NCI-H524 treated with DMSO at 0.1 percent for 48 hours (cell line): ENCODE measurements at regions not wholly inside any gene's neighbourhood (a gene's known extent, or its start where the extent isn't known, plus 50 kb on each side); places are given as distances from the start of the nearest gene placed in this dataset.
A peak's percentile ranks its signal among the peaks of the same experiment; 100 is the strongest.
"Not testable (repeated sequence)": the region's sequence is repeated elsewhere in the genome, so short reads cannot be mapped to it uniquely, and the experiment has no call there.

Experiments
- DNase-seq: peaks from one replicate; lab custom pipeline; 2025; lab: John Stamatoyannopoulos, UW

DNA sequence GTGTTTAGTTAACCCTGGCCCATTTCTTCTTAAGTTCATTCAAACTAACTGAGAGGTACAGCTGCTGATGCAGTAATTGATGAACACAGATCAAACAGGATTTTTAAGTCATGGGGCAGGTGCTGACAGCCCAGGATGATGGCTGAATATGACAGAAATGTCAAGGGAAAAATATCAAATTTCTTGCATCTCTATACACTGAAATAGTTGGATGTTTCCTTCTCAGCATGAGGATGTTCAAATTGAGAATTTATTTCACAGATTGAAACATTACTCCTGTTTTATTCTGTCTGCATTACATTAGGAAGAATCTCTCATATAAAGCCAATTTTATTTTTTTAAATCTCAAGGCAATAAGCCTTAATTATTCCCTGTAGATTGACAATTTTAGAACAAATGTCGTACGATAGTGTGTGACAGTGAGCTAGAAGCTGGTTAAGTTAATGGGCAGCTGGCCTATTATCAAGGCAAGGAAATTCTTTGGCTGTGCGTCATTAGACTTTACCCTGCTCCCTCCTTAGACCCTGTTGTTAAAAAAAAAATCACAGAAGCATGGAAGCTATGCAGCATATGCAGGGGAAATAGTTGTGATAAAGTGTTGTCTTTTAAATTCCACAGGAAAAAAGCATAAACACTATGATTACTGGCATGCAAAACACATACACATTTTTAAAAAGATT is 183.8 kb upstream of the KCNMB2 start:
- DNase-seq: no peak

DNA sequence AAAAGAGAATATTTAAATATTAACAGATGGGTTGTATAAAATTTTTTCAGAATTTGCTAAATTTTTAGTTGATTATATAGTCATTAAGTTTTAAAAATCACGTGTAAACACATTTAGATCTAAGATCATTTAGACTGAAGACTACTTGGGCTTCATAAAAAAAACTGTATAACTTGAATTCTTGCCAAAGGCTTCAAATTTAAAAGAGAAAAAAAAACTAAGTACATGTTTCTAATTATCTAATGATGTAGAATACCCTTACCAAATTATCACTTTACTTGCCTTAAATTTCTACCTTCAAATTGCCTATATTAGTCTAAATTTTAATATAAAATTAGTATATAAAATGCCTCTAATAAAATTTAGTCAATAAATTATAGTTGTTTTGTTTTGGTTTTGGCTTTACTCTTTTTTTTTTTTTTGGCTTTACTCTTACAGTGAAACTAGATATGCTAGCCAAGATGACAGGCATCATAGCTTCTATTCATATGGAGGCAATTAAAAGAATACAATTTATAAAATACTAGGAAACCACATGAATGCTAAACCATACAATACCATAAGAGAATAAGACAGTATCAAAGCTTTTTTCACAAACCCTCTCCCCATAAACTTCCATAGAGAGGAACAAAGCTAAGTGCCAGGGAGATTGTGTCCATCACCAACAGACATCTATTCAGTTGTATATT is 183.1 kb upstream of the KCNMB2 start:
- no peak for DNase-seq

DNA sequence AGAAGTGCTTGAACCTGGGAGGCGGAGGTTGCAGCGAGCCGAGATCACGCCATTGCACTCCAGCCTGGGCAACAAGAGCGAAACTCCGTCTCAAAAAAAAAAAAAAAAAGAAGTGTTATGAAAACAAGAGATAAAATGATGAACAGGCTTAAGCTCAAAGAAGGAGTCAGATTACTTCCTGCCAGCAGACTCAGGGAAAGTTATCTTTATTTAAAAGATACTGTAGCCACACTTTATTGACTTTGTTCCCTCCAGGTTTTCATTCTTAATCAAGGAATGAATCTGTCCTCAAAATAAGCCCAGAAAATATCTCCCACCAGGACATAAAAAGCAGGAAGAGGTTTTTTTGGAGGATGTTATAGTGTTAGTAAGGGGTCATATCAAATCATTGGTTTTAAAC is 176.5 kb upstream of the KCNMB2 start:
- DNase-seq: no peak

DNA sequence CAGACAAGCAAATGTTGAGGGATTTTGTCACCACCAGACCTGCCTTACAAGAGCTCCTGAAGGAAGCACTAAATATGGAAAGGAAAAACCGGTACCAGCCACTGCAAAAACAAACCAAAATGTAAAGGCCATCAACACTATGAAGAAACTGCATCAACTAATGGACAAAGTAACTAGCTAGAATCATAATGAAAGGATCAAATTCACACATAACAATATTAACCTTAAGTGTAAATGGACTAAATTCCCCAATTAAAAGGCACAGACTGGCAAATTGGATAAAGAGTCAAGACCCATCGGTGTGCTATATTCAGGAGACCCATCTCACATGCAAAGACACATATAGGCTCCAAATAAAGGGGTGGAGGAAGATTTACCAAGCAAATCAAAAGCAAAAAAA is 173.2 kb upstream of the KCNMB2 start:
- not testable (repeated sequence) for DNase-seq

DNA sequence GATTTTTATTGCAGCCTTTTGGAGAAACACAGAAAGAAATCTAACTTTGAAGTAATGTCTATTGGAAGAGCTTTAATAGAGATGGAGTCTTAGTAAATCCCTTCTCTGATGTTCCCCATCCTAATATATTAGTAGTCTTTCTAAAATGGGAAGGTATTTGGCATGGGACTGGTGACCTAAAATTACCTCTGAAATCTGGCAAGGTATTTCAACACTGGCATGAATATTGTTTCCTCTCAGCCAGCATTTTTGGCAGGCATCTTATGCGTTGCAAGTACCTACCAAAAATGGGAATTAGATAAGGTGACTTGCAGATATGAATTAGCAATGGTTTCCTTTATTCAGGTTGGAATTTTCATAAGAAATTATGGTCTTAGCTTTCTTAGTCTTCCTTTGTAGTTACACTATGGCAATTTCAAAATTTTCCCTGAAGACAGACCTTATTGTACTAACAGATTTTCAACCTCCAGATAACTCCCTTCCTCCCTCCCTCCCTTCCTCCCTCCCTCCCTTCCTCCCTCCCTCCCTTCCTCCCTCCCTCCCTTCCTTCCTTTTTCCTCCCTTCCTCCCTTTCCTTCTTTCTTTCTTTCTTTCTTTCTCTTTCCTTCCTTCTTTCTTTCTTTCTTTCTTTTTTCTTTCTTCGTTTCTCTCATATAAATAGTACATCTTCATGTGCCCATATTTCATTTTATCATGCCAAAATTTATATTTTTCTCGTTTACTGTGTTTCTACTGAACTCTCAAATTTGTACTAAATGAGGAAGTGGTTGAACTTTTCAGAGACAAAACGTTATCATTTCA is 168.2 kb upstream of the KCNMB2 start:
- no peak for DNase-seq

DNA sequence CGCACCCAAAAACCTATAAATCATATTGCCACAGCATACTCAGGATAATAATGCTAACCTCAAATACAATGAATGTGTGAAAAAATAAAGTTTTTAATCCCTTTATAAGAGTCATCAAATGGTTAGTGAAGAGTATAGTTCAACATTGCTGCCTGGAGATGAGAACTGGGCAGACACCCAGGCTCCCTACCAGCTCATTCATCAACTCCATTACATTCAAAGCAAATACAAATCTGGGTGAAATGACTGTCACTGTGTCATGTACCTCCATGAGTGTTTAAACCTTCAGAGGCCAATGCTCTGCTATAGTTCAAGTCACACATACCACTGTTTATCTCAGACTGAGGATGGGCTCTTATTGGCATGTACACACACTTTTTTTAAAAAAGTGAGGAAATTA is 167.2 kb upstream of the KCNMB2 start:
- no peak for DNase-seq

DNA sequence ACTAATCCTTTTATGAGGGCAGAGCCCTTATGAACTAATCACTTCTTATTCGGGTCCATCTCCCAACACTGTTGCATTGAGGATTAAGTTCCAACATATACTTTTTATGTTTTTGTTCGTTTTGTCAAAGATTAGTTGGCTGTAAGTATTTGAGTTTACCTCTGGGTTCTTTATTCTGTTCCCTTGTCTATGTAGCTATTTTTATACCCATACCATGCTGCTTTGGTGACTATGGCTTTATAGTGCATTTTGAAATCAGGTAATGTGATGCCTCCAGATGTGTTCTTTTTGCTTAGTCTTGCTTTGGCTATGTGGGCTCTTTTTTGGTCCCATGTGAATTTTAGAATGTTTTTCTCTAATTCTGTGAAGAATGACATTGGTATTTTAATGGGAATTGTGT is 166.4 kb upstream of the KCNMB2 start:
- no peak for DNase-seq

DNA sequence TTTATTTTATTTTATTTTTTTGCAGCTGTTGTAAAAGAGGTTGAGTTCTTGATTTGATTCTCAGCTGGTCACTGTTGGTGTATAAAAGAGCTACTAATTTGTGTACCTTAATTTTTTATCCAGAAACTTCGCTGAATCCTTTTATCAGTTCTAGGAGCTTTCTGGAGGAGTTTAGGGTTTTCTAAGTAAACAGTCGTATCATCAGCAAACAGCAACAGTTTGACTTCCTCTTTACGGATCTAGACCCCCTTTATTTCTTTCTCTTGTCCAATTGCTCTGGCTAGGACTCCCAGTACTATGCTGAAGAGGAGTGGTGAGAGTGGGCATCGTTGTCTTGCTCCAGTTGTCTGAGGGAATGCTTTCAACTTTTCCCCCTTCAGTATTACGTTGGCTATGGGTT is 165.8 kb upstream of the KCNMB2 start:
- no peak for DNase-seq

DNA sequence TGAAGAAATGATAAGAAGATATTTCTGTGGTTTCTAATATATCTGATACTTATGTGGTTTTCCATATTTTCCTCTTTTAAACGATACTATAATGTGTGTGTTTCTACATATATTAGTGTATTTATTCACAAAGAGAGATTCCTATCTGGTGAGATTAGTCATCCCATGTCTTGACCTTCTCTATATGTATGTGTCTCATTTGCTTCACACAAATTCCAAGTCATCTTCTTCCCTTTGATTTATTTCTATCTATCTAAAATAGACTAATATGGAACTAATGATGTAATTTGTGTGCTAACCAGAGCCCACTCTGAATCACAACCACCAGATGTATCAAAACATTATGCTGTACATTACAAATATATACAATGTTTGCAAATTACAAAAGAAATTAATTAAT is 154.7 kb upstream of the KCNMB2 start:
- no peak for DNase-seq

DNA sequence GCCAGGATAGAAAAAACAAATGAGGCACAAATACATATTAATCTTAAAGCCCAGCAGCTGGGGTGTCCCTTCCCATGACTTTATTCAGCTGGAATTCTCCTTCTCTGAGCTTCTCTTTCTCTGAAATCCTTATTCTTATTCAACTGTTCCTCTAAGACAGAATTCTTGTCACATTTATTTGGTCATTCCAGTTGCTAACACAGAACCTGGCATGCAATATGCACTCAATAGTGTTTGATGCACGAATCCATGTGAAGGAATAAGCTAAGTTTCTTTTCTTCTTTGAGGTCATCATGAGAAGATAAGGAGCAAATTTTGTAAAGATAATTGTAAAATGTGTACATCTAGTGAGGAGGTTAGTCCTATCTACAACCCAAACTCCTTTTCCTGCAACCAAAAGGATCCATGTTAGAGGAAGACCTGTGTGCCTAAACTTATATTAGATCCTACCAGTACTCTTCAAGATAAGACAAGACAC is 154.2 kb upstream of the KCNMB2 start:
- no peak for DNase-seq

DNA sequence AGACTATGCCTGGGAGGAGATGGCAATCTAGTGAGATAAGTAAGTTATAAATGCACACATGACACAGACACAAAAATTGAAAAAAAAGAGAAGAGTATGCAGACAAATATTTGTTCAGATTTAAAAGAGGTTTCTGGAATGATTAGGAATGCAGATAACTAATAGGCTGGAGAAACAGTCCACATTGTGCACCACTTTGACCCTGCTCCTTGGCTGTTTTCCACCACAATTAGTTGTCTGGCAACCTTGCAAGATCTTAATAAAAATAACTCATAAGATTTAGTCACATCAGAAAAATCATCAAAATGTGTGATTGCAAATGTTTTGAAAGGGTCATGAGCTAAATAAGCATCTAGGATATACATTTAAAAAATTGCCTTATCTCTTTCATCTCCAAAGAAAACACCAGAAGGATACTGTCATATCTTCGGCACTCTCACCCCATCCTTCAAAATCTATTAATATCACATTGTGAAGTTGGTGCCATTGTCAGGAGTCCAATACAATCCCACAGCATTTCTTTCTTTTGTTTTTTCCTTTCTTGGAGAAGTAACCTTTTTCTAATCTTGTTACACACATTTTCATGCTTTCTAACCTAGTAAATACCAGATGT is 153.7 kb upstream of the KCNMB2 start:
- no peak for DNase-seq

DNA sequence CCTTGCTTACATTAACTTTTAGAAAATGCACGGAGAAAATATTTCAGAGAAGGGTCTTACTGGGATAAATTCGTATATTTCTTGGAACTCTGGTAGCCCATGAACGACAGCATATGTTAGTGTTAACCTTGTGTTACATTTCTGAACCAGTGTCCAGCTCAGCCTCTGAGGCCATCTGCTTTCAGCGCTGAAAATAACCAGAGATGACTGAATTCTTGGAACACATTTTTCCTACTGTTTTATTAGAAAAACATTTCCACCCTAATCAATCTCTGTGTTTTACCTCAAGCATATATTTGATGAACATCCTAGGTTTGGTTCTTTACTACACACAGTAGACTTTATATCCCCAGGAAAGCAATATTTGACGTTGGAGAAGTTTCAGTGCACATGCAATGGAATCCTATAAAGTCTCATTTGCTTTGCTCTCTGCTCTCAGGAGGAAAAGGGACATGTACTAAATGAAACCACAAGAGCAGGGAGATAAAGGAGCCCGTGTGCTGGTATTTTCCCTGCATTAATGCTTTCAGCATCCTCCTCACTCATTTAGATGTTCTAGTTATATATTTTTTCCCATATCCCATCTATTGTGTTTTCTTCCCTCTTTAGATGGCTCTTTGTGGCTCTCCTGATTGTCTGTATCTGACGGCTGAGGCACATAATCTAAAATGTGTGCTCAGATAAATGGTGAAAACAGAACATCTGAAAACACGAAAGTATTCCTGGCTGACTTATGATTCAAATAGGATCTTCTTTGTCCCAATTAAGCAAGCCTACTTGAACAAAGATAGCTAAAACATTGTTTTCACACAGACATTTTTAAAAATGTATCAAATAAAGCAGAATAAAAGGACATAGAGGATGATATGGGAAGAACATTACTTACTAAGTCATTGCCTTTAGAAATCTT is 151.7 kb upstream of the KCNMB2 start:
- DNase-seq: no peak

DNA sequence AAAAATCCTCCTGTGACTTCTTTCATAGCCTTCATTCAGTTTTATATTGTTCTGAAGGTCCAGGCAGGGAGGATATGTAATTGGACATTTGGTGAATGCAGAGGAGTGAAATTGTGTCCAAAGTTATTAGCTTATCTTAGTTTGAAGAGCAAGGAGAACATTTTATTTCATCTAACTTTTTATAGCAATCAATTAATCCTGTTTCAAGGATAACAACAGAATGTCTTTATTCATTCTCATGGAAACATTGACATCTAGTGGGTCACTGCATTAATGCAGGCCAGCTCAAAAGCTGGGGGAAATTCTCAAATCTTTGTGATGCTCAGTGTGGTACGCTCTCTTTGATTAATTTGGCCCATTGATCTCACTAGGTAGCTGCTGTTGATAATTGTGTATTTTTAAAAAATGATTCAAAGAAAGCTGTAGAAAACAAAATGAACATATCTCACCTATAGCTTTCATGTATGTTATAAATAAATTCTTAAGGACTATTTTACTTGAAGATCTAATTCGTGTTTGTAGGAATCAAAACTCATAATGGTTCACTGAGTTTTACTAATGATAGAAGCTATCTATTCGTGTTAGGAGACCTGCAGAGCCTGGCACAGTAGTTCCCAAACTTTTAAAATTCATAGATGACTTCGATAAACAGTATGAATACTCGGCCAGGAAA is 150.8 kb upstream of the KCNMB2 start:
- DNase-seq: no peak

DNA sequence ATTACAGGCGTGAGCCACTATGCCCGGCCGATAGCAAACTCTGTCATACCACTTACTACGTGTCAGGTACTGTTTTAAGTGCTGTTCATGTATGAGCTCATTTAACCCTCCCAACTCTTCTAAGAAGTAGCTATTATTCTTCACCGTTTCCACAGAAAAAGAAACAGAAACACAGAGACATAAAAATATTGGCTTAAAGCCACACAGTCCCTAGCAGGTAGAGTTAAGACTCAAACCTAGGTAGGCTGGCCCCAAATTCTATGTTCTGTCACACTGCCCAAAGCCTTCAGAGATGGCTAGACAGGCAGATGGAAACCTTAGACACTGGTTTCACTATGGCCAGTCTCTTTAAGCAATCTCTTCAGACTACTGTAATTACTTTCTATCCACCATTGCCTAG is 149.8 kb upstream of the KCNMB2 start:
- DNase-seq: no peak

DNA sequence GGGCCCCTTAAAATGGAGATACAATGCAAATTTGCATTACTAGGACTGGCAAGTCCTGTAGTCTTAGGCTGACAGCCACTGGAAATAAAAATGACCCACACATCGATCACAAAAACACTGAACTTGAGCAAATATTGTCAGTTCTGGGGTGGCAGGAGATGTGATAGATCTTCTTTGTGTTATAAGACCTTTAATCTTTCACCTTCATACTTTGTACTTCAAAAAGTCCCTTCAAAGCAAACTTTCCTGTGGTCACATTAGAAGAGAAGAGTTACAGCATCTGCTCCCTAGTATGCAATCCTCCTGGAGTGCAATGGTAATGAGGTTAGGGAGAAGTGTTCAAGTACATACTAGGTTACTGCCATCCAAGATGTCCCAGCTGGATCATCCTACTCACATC is 149.4 kb upstream of the KCNMB2 start:
- peak; percentile 46 for DNase-seq

DNA sequence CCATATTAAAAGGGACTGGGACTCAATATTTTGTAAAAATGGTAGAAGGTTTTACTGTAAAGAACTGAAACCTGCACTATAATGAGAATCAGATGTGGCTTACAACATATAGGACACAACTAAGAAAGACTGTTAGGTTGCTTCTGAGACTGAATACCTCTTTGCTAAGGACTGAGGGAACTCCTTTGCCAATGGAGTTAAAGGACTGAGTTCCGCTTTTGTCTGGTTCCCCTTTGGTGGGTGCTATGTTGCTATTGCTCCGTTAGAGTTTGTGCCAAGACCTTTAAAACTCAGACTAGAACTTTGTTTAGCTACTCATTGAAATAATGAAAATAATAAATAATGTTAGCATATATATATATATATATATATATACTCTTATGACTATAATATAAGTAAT is 147.8 kb upstream of the KCNMB2 start:
- DNase-seq: no peak

DNA sequence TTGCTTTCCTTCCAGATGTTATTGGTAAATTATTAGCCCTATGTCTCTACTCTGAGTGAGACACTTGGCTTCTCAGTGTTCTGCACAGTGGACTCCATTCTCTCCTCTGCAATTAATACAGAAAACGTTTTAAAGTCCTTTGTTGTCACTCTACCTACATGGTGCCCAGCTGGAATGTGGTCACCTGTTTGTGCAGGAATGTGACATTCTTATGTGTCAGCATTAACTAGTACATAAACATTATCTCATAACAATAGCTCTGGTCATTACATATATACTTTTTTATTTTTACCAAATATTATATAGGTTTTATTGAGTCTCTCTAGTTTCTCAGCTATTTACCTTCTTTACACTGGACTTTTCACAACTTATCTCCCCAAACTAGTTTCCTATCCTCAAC is 147.0 kb upstream of the KCNMB2 start:
- no peak for DNase-seq

DNA sequence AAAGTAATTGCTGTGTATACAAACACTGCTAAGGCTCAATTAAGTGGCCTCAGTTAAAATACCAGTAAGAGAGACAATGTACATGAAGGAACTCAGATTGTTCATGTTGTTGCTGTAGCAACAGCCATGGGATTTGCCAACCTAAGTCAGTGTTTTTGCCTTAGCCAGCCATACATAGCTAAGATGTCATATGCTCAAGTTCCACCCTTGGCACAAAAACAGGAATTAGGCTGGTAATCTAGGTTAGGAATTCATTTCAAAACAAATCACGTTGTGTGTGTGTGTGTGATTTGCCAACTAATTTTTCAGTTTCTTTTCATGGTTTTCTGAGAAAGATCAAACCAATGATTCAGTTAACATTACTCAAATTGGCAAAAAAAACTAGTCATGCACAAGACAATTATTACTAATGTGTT is 143.7 kb upstream of the KCNMB2 start:
- no peak for DNase-seq

DNA sequence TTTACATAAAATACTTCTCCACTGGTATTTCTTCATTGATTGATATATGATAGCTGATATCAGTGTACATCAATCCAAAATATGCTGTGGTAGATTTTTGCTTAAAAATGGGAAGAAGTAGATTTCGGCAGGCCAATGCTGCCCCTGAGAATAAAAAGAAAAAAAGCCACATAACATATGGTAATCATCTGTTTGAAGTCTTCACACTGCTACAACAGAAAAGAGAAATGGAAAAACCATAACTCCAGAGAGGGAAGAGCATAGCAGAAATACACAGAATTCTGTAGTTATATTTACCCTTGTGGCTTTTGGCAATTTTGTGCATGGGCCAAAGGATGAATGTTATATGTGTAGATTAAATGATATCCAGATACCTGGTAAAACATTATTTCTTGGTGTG is 143.1 kb upstream of the KCNMB2 start:
- no peak for DNase-seq

DNA sequence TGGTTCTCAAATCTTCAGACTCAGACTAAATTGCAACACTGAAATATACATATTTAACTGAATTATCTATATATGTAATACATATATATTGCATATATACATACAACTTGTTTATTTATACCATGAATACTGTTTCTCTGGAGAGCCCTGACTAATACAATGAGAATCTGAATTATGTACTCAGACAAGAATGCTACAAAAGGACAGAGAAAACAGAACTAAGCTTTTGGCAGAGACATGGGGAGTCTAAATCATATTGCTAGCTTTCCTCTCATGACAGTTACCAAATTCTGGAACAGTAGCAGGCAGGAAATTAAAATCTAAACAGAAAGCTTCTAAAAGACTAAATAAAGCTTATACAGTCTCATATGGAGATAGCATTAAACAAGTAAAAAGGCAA is 142.4 kb upstream of the KCNMB2 start:
- no peak for DNase-seq

DNA sequence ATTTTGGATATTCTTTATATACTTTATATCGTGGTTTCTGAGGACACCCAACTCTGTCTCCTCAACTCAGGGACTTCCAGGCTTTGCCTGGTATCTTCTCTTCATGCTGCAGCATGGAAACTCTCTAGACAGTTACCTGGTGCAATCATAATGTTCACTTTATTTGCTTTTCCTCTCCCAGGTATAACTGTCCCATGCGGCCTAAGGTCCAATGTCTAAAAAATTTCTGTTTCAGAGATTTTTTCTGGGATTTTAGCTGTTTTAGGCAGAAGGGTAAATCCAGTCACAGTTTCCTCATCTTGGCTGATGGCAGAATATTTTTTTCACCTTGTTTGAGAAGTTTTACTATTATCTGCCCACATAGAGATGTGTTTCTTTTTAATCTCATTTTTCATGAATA is 139.9 kb upstream of the KCNMB2 start:
- DNase-seq: no peak
